ENCODE measurements at regions not wholly inside any gene's neighbourhood (a gene's known extent, or its start where the extent isn't known, plus 50 kb on each side); places are given as distances from the start of the nearest gene placed in this dataset.

- Histone ChIP-seq H2AFZ (ENCODE audit: low read depth, low read length) (no peak overlapping the region), H3K4me1 (ENCODE audit: low read length) (no peaks in the 10 kb centered on the region), H3K9ac (ENCODE audit: low read length) (no peak overlapping the region), H3K36me3 (replicated peaks; ENCODE audit: low read depth, low read length) (no peaks in the 10 kb centered on the region), H3K27me3 (ENCODE audit: low read depth, low read length) (no peaks in the 10 kb centered on the region), H3K4me2 (ENCODE audit: low read length) (no peak overlapping the region), H4K20me1 (ENCODE audit: insufficient read depth, low read length) (no peaks in the 10 kb centered on the region), H3K27ac (ENCODE audit: low read length) (no peak overlapping the region), H3K9me3 (ENCODE audit: insufficient read depth, low read length) (no peaks in the 10 kb centered on the region), H3K4me3 (ENCODE audit: low read length) (no peak overlapping the region), H3K79me2 (ENCODE audit: low read length) (no peaks in the 10 kb centered on the region)
- TF ChIP-seq EZH2phosphoT487 (IDR thresholded peaks at IDR 0.05; ENCODE audit: low read depth) = no peak
- no peak for TF ChIP-seq CTCF (IDR thresholded peaks at IDR 0.05; ENCODE audit: low read depth, low read length)
Observed at GRCh38 chr15:95987299-95987698, 343.2 kb upstream of the NR2F2 start.

GRCh38 chr15:95987886-95988573, 342.5 kb upstream of the NR2F2 start:
- Histone ChIP-seq H3K36me3 (replicated peaks; ENCODE audit: low read depth, low read length) (no peaks in the 10 kb centered on the region), H3K9ac (ENCODE audit: low read length) (no peak overlapping the region), H3K27me3 (ENCODE audit: low read depth, low read length) (no peaks in the 10 kb centered on the region), H3K4me2 (ENCODE audit: low read length) (no peak overlapping the region), H3K9me3 (ENCODE audit: insufficient read depth, low read length) (no peaks in the 10 kb centered on the region), H3K27ac (ENCODE audit: low read length) (no peak overlapping the region), H3K4me3 (ENCODE audit: low read length) (no peak overlapping the region), H3K4me1 (ENCODE audit: low read length) (no peaks in the 10 kb centered on the region), H4K20me1 (ENCODE audit: insufficient read depth, low read length) (no peaks in the 10 kb centered on the region), H2AFZ (ENCODE audit: low read depth, low read length) (no peak overlapping the region), H3K79me2 (ENCODE audit: low read length) (no peaks in the 10 kb centered on the region)
- TF ChIP-seq CTCF (IDR thresholded peaks at IDR 0.05; ENCODE audit: low read depth, low read length) = no peak
- no peak for TF ChIP-seq EZH2phosphoT487 (IDR thresholded peaks at IDR 0.05; ENCODE audit: low read depth)

GRCh38 chr15:95988574-95988887, 342.0 kb upstream of the NR2F2 start:
- no peaks in the 10 kb centered on the region for H4K20me1 ChIP-seq (ENCODE audit: insufficient read depth, low read length)
- H3K79me2 ChIP-seq (ENCODE audit: low read length) = no peaks in the 10 kb centered on the region
- no peaks in the 10 kb centered on the region for H3K4me1 ChIP-seq (ENCODE audit: low read length)
- H3K9me3 ChIP-seq (ENCODE audit: insufficient read depth, low read length) = no peaks in the 10 kb centered on the region
- no peak overlapping the region for H3K27ac ChIP-seq (ENCODE audit: low read length)
- no peaks in the 10 kb centered on the region for H3K27me3 ChIP-seq (ENCODE audit: low read depth, low read length)
- no peak overlapping the region for H3K4me3 ChIP-seq (ENCODE audit: low read length)
- no peak overlapping the region for H3K4me2 ChIP-seq (ENCODE audit: low read length)
- H3K9ac ChIP-seq (ENCODE audit: low read length) = no peak overlapping the region
- TF ChIP-seq EZH2phosphoT487 (IDR thresholded peaks at IDR 0.05; ENCODE audit: low read depth) = no peak
- no peak for TF ChIP-seq CTCF (IDR thresholded peaks at IDR 0.05; ENCODE audit: low read depth, low read length)
- H2AFZ ChIP-seq (ENCODE audit: low read depth, low read length) = no peak overlapping the region
- no peaks in the 10 kb centered on the region for H3K36me3 ChIP-seq (replicated peaks; ENCODE audit: low read depth, low read length)

GRCh38 chr15:95989392-95989791, 341.1 kb upstream of the NR2F2 start:
- no peak overlapping the region for H3K9ac ChIP-seq (ENCODE audit: low read length)
- no peaks in the 10 kb centered on the region for H3K4me1 ChIP-seq (ENCODE audit: low read length)
- H3K27me3 ChIP-seq (ENCODE audit: low read depth, low read length) = no peaks in the 10 kb centered on the region
- no peak overlapping the region for H3K4me3 ChIP-seq (ENCODE audit: low read length)
- H2AFZ ChIP-seq (ENCODE audit: low read depth, low read length) = no peak overlapping the region
- no peaks in the 10 kb centered on the region for H3K36me3 ChIP-seq (replicated peaks; ENCODE audit: low read depth, low read length)
- no peak overlapping the region for H3K4me2 ChIP-seq (ENCODE audit: low read length)
- no peaks in the 10 kb centered on the region for H3K79me2 ChIP-seq (ENCODE audit: low read length)
- H4K20me1 ChIP-seq (ENCODE audit: insufficient read depth, low read length) = no peaks in the 10 kb centered on the region
- H3K9me3 ChIP-seq (ENCODE audit: insufficient read depth, low read length) = no peaks in the 10 kb centered on the region
- no peak overlapping the region for H3K27ac ChIP-seq (ENCODE audit: low read length)
- TF ChIP-seq CTCF (IDR thresholded peaks at IDR 0.05; ENCODE audit: low read depth, low read length) (no peak), EZH2phosphoT487 (IDR thresholded peaks at IDR 0.05; ENCODE audit: low read depth) (no peak)

Measured in OCI-LY3 (cell line).